ENCODE measurements at regions not wholly inside any gene's neighbourhood (a gene's known extent, or its start where the extent isn't known, plus 50 kb on each side); places are given as distances from the start of the nearest gene placed in this dataset.

DNA sequence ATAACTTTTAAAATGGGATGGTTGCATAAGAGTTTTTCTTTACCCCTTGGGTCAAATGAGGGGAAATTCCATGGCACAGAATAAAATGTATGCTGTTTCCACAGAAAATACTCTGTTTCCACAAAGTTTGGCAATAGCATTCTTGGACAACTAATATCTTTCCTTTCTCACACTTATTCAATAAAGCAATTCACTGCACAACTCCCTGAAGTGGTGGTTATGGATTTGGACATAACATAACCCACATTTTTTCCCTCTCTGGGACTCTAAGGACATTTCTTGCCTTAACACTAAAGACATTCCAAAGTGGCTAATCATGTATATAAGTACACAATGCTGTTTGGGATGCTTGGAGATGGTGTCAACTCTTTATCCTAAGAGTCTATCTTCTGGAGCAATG lies 51.7 kb upstream of the GPM6B start:
- H3K4me3 ChIP-seq (ENCODE audit: low read depth in 2 of 2, low read length in 2 of 2), result no peak overlapping the region
- H3K36me3 ChIP-seq (ENCODE audit: control insufficient read depth, insufficient read depth, low read length), result no peaks in the 10 kb centered on the region
- in situ Hi-C loops (cut with HindIII; ENCODE audit: low pct_unique_long_range_greater_than_20kb, low sequenced_read_pairs), result no loop called here
- H3K9me3 ChIP-seq (ENCODE audit: control insufficient read depth, insufficient read depth, low read depth, low read length), result no peaks in the 10 kb centered on the region
- ATAC-seq, result no peak
- CTCF ChIA-PET, result no interaction called here
- H3K4me1 ChIP-seq (ENCODE audit: control insufficient read depth, insufficient read depth, low read length), result no peaks in the 10 kb centered on the region
- BruUV-seq (replicated peaks), result no TSS peak
- intact Hi-C loops (cut with micrococcal nuclease; ENCODE audit: unreplicated experiment), result no loop called here
- POLR2A ChIA-PET, result no interaction called here
- no peaks in the 10 kb centered on the region for H3K27me3 ChIP-seq (ENCODE audit: control insufficient read depth, insufficient read depth, low read length)
- TF ChIP-seq, protein P1, sequence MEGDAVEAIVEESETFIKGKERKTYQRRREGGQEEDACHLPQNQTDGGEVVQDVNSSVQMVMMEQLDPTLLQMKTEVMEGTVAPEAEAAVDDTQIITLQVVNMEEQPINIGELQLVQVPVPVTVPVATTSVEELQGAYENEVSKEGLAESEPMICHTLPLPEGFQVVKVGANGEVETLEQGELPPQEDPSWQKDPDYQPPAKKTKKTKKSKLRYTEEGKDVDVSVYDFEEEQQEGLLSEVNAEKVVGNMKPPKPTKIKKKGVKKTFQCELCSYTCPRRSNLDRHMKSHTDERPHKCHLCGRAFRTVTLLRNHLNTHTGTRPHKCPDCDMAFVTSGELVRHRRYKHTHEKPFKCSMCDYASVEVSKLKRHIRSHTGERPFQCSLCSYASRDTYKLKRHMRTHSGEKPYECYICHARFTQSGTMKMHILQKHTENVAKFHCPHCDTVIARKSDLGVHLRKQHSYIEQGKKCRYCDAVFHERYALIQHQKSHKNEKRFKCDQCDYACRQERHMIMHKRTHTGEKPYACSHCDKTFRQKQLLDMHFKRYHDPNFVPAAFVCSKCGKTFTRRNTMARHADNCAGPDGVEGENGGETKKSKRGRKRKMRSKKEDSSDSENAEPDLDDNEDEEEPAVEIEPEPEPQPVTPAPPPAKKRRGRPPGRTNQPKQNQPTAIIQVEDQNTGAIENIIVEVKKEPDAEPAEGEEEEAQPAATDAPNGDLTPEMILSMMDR (IDR thresholded peaks at IDR 0.05), result no peak
- TF ChIP-seq TCF7L2 (IDR thresholded peaks at IDR 0.05; ENCODE audit: low read depth, low read length) (no peak), POLR2AphosphoS5 (IDR thresholded peaks at IDR 0.05; ENCODE audit: low read depth, low read length) (no peak), SIN3A (IDR thresholded peaks at IDR 0.05; ENCODE audit: borderline replicate concordance, insufficient read depth, low read depth, low read length) (no peak)
- TF ChIP-seq, protein P2, sequence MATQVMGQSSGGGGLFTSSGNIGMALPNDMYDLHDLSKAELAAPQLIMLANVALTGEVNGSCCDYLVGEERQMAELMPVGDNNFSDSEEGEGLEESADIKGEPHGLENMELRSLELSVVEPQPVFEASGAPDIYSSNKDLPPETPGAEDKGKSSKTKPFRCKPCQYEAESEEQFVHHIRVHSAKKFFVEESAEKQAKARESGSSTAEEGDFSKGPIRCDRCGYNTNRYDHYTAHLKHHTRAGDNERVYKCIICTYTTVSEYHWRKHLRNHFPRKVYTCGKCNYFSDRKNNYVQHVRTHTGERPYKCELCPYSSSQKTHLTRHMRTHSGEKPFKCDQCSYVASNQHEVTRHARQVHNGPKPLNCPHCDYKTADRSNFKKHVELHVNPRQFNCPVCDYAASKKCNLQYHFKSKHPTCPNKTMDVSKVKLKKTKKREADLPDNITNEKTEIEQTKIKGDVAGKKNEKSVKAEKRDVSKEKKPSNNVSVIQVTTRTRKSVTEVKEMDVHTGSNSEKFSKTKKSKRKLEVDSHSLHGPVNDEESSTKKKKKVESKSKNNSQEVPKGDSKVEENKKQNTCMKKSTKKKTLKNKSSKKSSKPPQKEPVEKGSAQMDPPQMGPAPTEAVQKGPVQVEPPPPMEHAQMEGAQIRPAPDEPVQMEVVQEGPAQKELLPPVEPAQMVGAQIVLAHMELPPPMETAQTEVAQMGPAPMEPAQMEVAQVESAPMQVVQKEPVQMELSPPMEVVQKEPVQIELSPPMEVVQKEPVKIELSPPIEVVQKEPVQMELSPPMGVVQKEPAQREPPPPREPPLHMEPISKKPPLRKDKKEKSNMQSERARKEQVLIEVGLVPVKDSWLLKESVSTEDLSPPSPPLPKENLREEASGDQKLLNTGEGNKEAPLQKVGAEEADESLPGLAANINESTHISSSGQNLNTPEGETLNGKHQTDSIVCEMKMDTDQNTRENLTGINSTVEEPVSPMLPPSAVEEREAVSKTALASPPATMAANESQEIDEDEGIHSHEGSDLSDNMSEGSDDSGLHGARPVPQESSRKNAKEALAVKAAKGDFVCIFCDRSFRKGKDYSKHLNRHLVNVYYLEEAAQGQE (IDR thresholded peaks at IDR 0.05; ENCODE audit: insufficient read depth in 1 of 2, low read depth in 2 of 2, low read length in 1 of 2), result no peak
- H3K27ac ChIP-seq (ENCODE audit: low read length), result no peak overlapping the region
- no peak for DNase-seq (ENCODE audit: low read depth, low spot score)
